Kidney epithelial cell (primary cell): ENCODE measurements at regions not wholly inside any gene's neighbourhood (a gene's known extent, or its start where the extent isn't known, plus 50 kb on each side); places are given as distances from the start of the nearest gene placed in this dataset.

Experiments used
- DNase-seq: peaks from one replicate; pipeline ENCODE4 v3.0.0-alpha.2; 2010; ENCODE audit warnings: low read depth
- H3K27me3 ChIP-seq: 2 replicates; pipeline ENCODE4 v1.6.0; 2011; ENCODE audit warnings: low read length; ENCODE audit not compliant: control insufficient read depth, insufficient read depth
- H3K36me3 ChIP-seq: 2 replicates; pipeline ENCODE4 v1.5.1; 2011; ENCODE audit warnings: low read length; ENCODE audit not compliant: control insufficient read depth, insufficient read depth
- H3K4me3 ChIP-seq: 2 replicates; pipeline ENCODE4 v1.5.1; 2011; ENCODE audit warnings: low read depth, mild to moderate bottlenecking, control low read depth, low read length
- TF ChIP-seq, protein P1 (sequence below): IDR thresholded peaks from 2 replicates; pipeline ENCODE4 v1.5.1; 2011; ENCODE audit warnings: mild to moderate bottlenecking, moderate library complexity, low read length, control low read depth, inconsistent platforms; ENCODE audit not compliant: insufficient read depth, poor library complexity, severe bottlenecking

- no peak for DNase-seq
- Histone ChIP-seq H3K27me3 (no peaks in the 10 kb centered on the region), H3K36me3 (no peaks in the 10 kb centered on the region), H3K4me3 (no peak overlapping the region)
- TF ChIP-seq, protein P1, sequence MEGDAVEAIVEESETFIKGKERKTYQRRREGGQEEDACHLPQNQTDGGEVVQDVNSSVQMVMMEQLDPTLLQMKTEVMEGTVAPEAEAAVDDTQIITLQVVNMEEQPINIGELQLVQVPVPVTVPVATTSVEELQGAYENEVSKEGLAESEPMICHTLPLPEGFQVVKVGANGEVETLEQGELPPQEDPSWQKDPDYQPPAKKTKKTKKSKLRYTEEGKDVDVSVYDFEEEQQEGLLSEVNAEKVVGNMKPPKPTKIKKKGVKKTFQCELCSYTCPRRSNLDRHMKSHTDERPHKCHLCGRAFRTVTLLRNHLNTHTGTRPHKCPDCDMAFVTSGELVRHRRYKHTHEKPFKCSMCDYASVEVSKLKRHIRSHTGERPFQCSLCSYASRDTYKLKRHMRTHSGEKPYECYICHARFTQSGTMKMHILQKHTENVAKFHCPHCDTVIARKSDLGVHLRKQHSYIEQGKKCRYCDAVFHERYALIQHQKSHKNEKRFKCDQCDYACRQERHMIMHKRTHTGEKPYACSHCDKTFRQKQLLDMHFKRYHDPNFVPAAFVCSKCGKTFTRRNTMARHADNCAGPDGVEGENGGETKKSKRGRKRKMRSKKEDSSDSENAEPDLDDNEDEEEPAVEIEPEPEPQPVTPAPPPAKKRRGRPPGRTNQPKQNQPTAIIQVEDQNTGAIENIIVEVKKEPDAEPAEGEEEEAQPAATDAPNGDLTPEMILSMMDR = no peak
These were observed 53.6 kb upstream of the DDX18 start for GRCh38 chr2:117760916-117761315.

- Histone ChIP-seq H3K4me3 (no peak overlapping the region), H3K36me3 (no peaks in the 10 kb centered on the region), H3K27me3 (no peaks in the 10 kb centered on the region)
- TF ChIP-seq, protein P1 = no peak
- no peak for DNase-seq
These were observed 52.0 kb upstream of the DDX18 start for GRCh38 chr2:117762454-117762853.

- peak; percentile 19 for DNase-seq
- H3K4me3 ChIP-seq = no peak overlapping the region
- TF ChIP-seq, protein P1 = no peak
- H3K27me3 ChIP-seq = no peaks in the 10 kb centered on the region
- H3K36me3 ChIP-seq = no peaks in the 10 kb centered on the region
These were observed 50.7 kb upstream of the DDX18 start for GRCh38 chr2:117763804-117764203.
